ENCODE measurements at regions not wholly inside any gene's neighbourhood (a gene's known extent, or its start where the extent isn't known, plus 50 kb on each side); places are given as distances from the start of the nearest gene placed in this dataset.
A peak's percentile ranks its signal among the peaks of the same experiment; 100 is the strongest.

DNA sequence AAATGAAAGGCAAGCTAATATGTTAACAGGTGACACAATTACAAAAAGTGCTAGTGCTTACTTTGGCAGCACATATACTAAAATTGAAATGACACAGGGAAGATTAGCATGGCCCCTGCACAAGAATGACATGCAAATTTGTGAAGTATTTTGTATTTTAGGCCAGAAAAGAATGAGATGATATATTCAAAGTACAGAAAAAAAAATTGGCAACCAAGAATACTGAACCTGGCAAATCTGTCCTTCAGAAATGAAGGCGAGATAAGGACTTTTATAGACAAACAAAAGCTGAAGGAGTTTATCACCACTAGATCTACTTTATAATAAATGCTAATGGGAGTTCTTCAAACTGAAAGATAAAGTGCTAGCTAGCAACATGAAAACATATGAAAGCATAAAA is 350.0 kb upstream of the POU3F1 start:
- H3K27me3 ChIP-seq (replicated peaks in 1 of 7), result peaks cover 0 to 5% (median 0%) of the 10 kb centered on the region in 7 donors
- 89 to 98% (median 89%) methylated on average over 1 of the region's 1 CpG for WGBS, 5 donors
- TF ChIP-seq POLR2AphosphoS5 (IDR thresholded peaks at IDR 0.05) (no peak), POLR2A (IDR thresholded peaks at IDR 0.05) (no peak)
- TF ChIP-seq, protein P1, sequence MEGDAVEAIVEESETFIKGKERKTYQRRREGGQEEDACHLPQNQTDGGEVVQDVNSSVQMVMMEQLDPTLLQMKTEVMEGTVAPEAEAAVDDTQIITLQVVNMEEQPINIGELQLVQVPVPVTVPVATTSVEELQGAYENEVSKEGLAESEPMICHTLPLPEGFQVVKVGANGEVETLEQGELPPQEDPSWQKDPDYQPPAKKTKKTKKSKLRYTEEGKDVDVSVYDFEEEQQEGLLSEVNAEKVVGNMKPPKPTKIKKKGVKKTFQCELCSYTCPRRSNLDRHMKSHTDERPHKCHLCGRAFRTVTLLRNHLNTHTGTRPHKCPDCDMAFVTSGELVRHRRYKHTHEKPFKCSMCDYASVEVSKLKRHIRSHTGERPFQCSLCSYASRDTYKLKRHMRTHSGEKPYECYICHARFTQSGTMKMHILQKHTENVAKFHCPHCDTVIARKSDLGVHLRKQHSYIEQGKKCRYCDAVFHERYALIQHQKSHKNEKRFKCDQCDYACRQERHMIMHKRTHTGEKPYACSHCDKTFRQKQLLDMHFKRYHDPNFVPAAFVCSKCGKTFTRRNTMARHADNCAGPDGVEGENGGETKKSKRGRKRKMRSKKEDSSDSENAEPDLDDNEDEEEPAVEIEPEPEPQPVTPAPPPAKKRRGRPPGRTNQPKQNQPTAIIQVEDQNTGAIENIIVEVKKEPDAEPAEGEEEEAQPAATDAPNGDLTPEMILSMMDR (IDR thresholded peaks at IDR 0.05 in 8 of 11, conservative IDR thresholded peaks at IDR 0.05 in 3 of 11), result no peak
- no peak for DNase-seq
- H3K27ac ChIP-seq, result no peak overlapping the region
- peaks cover 0 to 16% (median 7%) of the 10 kb centered on the region in 6 donors for H3K4me1 ChIP-seq
- no peak overlapping the region for H3K4me3 ChIP-seq
- no peaks in the 10 kb centered on the region for H3K36me3 ChIP-seq
- intact Hi-C loops (cut with DNase I; ENCODE audit: low total_unique reads), result no loop called here
- H3K9me3 ChIP-seq, result peaks cover 0 to 32% (median 26%) of the 10 kb centered on the region in 8 donors

DNA sequence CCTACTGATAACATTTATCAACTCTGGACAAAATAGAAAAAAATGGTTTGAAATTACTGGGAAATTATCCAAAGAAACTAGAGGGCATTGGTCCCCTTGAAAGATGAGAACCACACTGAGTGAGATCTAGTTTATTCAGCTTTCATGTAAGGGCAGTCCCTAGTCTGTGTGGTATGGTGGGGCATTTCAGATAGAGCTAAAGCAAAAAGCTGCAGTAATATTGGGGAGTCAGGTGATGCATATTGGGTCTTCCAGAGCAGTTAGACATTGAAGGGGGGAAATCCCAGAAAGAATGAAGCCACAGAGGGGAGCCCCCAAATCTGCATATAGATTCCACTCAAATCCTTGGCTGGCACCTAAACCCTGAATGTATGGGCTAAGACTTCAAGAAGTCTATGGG is 347.7 kb upstream of the POU3F1 start:
- no peak overlapping the region for H3K27ac ChIP-seq
- H3K36me3 ChIP-seq, result no peaks in the 10 kb centered on the region
- no peak for DNase-seq
- intact Hi-C loops (cut with DNase I; ENCODE audit: low total_unique reads), result no loop called here
- H3K4me1 ChIP-seq, result peaks cover 0 to 16% (median 7%) of the 10 kb centered on the region in 6 donors
- no peak overlapping the region for H3K4me3 ChIP-seq
- H3K27me3 ChIP-seq (replicated peaks in 1 of 7), result peaks cover 0 to 5% (median 0%) of the 10 kb centered on the region in 7 donors
- peaks cover 0 to 50% (median 43%) of the 10 kb centered on the region in 8 donors for H3K9me3 ChIP-seq
- TF ChIP-seq POLR2AphosphoS5 (IDR thresholded peaks at IDR 0.05) (no peak), POLR2A (IDR thresholded peaks at IDR 0.05) (no peak)
- TF ChIP-seq, protein P1 (IDR thresholded peaks at IDR 0.05 in 8 of 11, conservative IDR thresholded peaks at IDR 0.05 in 3 of 11), result no peak

DNA sequence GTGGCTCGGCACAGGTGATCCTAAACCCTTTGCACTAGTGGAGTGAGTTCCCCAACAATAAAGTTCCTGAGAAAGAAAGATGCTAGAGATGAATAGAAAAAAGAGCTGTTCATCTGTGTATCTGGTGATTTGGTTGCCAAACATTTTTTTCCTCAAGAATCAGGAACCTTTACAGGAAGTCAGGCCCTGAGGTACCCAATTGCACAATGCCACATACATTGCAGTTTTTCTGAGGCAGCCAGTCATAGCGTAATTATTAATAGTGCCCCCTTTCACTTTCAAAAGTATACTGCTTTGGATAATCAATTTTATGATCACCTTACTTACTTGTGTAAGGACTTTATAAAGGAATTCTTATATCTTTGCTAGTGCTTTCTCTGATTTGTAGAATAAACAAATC is 346.3 kb upstream of the POU3F1 start:
- WGBS, 5 donors, result 40 to 87% (median 77%) methylated on average over 2 of the region's 2 CpGs
- intact Hi-C loops (cut with DNase I; ENCODE audit: low total_unique reads), result no loop called here
- Histone ChIP-seq H3K27ac (peak overlapping the region in 5 of 8 donors; percentile 4 to 62 (median 46)), H3K4me3 (peak overlapping the region in 1 of 8 donors; percentile 26), H3K9me3 (peaks cover 3 to 63% (median 56%) of the 10 kb centered on the region in 8 donors), H3K27me3 (replicated peaks in 1 of 7) (peaks cover 0 to 5% (median 0%) of the 10 kb centered on the region in 7 donors), H3K4me1 (peaks cover 0 to 16% (median 7%) of the 10 kb centered on the region in 6 donors), H3K36me3 (no peaks in the 10 kb centered on the region)
- no peak for TF ChIP-seq POLR2AphosphoS5 (IDR thresholded peaks at IDR 0.05)
- no peak for TF ChIP-seq POLR2A (IDR thresholded peaks at IDR 0.05)
- TF ChIP-seq, protein P1 (IDR thresholded peaks at IDR 0.05 in 8 of 11, conservative IDR thresholded peaks at IDR 0.05 in 3 of 11), result no peak
- DNase-seq, result no peak

DNA sequence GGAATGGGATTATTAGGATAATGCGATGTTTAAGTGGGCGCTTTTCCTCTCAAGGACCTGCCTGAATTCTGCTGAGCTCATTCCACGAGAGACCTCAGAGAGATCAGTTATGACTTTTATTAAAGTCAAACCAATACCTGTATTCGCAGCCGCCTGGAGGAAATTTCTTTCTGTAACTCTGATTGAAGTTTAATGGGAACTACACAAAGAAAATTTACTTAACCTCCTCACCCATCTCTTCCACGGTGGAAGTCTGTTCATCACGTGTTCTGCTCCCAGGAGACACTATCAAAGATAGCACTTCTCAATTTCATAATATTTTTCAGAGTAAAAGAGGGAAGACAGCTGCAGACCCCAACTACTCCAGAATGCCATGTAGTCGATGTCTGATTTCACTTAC is 334.7 kb upstream of the POU3F1 start:
- WGBS, 5 donors, result 73 to 86% (median 79%) methylated on average over 8 of the region's 8 CpGs

More for the DNA sequence above, 334.7 kb upstream of the POU3F1 start:
- Histone ChIP-seq H3K4me3 (no peak overlapping the region), H3K36me3 (no peaks in the 10 kb centered on the region), H3K27ac (no peak overlapping the region), H3K9me3 (peaks cover 0 to under 1% (median 0%) of the 10 kb centered on the region in 8 donors), H3K4me1 (no peaks in the 10 kb centered on the region), H3K27me3 (replicated peaks in 1 of 7) (peaks cover 0 to 8% (median 0%) of the 10 kb centered on the region in 7 donors)
- TF ChIP-seq POLR2AphosphoS5 (IDR thresholded peaks at IDR 0.05) (no peak), POLR2A (IDR thresholded peaks at IDR 0.05) (no peak)
- TF ChIP-seq, protein P1 (IDR thresholded peaks at IDR 0.05 in 8 of 11, conservative IDR thresholded peaks at IDR 0.05 in 3 of 11), result no peak
- DNase-seq, result no peak
- intact Hi-C loops (cut with DNase I; ENCODE audit: low total_unique reads), result no loop called here

Data from spleen (tissue), 11 donors.